ENCODE measurements at regions not wholly inside any gene's neighbourhood (a gene's known extent, or its start where the extent isn't known, plus 50 kb on each side); places are given as distances from the start of the nearest gene placed in this dataset.

DNA sequence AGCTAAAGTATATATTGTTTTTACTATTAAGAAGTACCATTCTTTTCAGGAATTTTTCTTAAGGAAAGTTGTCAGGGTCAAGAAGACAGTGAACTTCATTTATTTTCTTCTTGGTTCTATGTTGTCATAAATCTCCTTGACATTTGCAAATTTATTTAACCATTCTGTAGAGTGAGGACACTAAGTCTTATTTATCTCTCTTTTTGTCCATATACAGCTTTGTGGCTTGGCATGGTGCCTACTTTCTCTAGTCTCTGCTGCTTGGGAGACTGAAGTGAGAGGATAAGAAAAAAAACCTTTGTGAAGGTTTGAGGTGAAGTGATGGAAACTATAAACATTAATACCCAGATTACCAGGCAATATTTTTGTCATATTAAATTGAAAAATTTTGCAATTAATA lies 1389.4 kb downstream of the SUCLG1 start:
- TF ChIP-seq, protein P1, sequence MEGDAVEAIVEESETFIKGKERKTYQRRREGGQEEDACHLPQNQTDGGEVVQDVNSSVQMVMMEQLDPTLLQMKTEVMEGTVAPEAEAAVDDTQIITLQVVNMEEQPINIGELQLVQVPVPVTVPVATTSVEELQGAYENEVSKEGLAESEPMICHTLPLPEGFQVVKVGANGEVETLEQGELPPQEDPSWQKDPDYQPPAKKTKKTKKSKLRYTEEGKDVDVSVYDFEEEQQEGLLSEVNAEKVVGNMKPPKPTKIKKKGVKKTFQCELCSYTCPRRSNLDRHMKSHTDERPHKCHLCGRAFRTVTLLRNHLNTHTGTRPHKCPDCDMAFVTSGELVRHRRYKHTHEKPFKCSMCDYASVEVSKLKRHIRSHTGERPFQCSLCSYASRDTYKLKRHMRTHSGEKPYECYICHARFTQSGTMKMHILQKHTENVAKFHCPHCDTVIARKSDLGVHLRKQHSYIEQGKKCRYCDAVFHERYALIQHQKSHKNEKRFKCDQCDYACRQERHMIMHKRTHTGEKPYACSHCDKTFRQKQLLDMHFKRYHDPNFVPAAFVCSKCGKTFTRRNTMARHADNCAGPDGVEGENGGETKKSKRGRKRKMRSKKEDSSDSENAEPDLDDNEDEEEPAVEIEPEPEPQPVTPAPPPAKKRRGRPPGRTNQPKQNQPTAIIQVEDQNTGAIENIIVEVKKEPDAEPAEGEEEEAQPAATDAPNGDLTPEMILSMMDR (IDR thresholded peaks at IDR 0.05; ENCODE audit: low read depth, low read length, poor library complexity, severe bottlenecking) = no peak
- TF ChIP-seq EZH2phosphoT487 (IDR thresholded peaks at IDR 0.05; ENCODE audit: borderline replicate concordance, low read length) = no peak

All from DOHH2 (cell line).